ENCODE measurements at regions not wholly inside any gene's neighbourhood (a gene's known extent, or its start where the extent isn't known, plus 50 kb on each side); places are given as distances from the start of the nearest gene placed in this dataset.

GRCh38 chr5:172543484-172544298 lies 89.4 kb upstream of the SH3PXD2B start:
- Histone ChIP-seq H2AFZ (no peak overlapping the region), H3K27me3 (no peaks in the 10 kb centered on the region), H3K36me3 (replicated peaks; ENCODE audit: insufficient read depth, low read depth) (no peaks in the 10 kb centered on the region), H3K79me2 (no peaks in the 10 kb centered on the region), H3K4me3 (no peak overlapping the region), H3K4me2 (no peak overlapping the region), H3K27ac (no peak overlapping the region), H4K20me1 (ENCODE audit: insufficient read depth, poor library complexity, severe bottlenecking) (no peaks in the 10 kb centered on the region), H3K4me1 (ENCODE audit: insufficient read depth) (peaks cover 24% of the 10 kb centered on the region), H3K9me2 (replicated peaks; ENCODE audit: insufficient read depth) (no peaks in the 10 kb centered on the region), H3K9me3 (ENCODE audit: low read depth) (no peaks in the 10 kb centered on the region)
- TF ChIP-seq, protein P1, sequence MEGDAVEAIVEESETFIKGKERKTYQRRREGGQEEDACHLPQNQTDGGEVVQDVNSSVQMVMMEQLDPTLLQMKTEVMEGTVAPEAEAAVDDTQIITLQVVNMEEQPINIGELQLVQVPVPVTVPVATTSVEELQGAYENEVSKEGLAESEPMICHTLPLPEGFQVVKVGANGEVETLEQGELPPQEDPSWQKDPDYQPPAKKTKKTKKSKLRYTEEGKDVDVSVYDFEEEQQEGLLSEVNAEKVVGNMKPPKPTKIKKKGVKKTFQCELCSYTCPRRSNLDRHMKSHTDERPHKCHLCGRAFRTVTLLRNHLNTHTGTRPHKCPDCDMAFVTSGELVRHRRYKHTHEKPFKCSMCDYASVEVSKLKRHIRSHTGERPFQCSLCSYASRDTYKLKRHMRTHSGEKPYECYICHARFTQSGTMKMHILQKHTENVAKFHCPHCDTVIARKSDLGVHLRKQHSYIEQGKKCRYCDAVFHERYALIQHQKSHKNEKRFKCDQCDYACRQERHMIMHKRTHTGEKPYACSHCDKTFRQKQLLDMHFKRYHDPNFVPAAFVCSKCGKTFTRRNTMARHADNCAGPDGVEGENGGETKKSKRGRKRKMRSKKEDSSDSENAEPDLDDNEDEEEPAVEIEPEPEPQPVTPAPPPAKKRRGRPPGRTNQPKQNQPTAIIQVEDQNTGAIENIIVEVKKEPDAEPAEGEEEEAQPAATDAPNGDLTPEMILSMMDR (IDR thresholded peaks at IDR 0.05; ENCODE audit: poor library complexity), result no peak
- TF ChIP-seq EZH2phosphoT487 (IDR thresholded peaks at IDR 0.05; ENCODE audit: low read depth, severe bottlenecking, unreplicated experiment) (no peak), EZH2 (IDR thresholded peaks at IDR 0.05; ENCODE audit: borderline replicate concordance) (no peak)
- 74% methylated on average over 11 of the region's 11 CpGs for WGBS (ENCODE audit: low lambda C conversion rate, missing lambda C conversion rate)
- DNase-seq (ENCODE audit: low spot score), result no peak

- no peak overlapping the region for H2AFZ ChIP-seq
- TF ChIP-seq EZH2 (IDR thresholded peaks at IDR 0.05; ENCODE audit: borderline replicate concordance) (no peak), EZH2phosphoT487 (IDR thresholded peaks at IDR 0.05; ENCODE audit: low read depth, severe bottlenecking, unreplicated experiment) (no peak)
- TF ChIP-seq, protein P1 (IDR thresholded peaks at IDR 0.05; ENCODE audit: poor library complexity), result no peak
- WGBS (ENCODE audit: low lambda C conversion rate, missing lambda C conversion rate), result 86% methylated on average over 13 of the region's 13 CpGs
- H3K36me3 ChIP-seq (replicated peaks; ENCODE audit: insufficient read depth, low read depth), result no peaks in the 10 kb centered on the region
- H3K4me2 ChIP-seq, result no peak overlapping the region
- no peak for DNase-seq (ENCODE audit: low spot score)
- no peaks in the 10 kb centered on the region for H3K27me3 ChIP-seq
- H3K4me3 ChIP-seq, result no peak overlapping the region
- no peak overlapping the region for H3K27ac ChIP-seq
- no peaks in the 10 kb centered on the region for H4K20me1 ChIP-seq (ENCODE audit: insufficient read depth, poor library complexity, severe bottlenecking)
- peaks cover 16% of the 10 kb centered on the region for H3K4me1 ChIP-seq (ENCODE audit: insufficient read depth)
- H3K9me2 ChIP-seq (replicated peaks; ENCODE audit: insufficient read depth), result no peaks in the 10 kb centered on the region
- H3K79me2 ChIP-seq, result no peaks in the 10 kb centered on the region
- no peaks in the 10 kb centered on the region for H3K9me3 ChIP-seq (ENCODE audit: low read depth)
Measured at GRCh38 chr5:172542651-172543131, 88.4 kb upstream of the SH3PXD2B start.

GRCh38 chr5:172541773-172542136 lies 87.4 kb upstream of the SH3PXD2B start:
- H2AFZ ChIP-seq, result no peak overlapping the region
- WGBS (ENCODE audit: low lambda C conversion rate, missing lambda C conversion rate), result 89% methylated on average over 3 of the region's 3 CpGs
- H3K9me2 ChIP-seq (replicated peaks; ENCODE audit: insufficient read depth), result no peaks in the 10 kb centered on the region
- H3K36me3 ChIP-seq (replicated peaks; ENCODE audit: insufficient read depth, low read depth), result no peaks in the 10 kb centered on the region
- H3K27ac ChIP-seq, result no peak overlapping the region
- no peak for DNase-seq (ENCODE audit: low spot score)
- H3K79me2 ChIP-seq, result no peaks in the 10 kb centered on the region
- no peaks in the 10 kb centered on the region for H3K27me3 ChIP-seq
- TF ChIP-seq EZH2 (IDR thresholded peaks at IDR 0.05; ENCODE audit: borderline replicate concordance), result no peak
- TF ChIP-seq, protein P1 (IDR thresholded peaks at IDR 0.05; ENCODE audit: poor library complexity), result no peak
- TF ChIP-seq EZH2phosphoT487 (IDR thresholded peaks at IDR 0.05; ENCODE audit: low read depth, severe bottlenecking, unreplicated experiment), result no peak
- no peaks in the 10 kb centered on the region for H4K20me1 ChIP-seq (ENCODE audit: insufficient read depth, poor library complexity, severe bottlenecking)
- no peak overlapping the region for H3K4me3 ChIP-seq
- H3K4me1 ChIP-seq (ENCODE audit: insufficient read depth), result peaks cover 16% of the 10 kb centered on the region
- H3K9me3 ChIP-seq (ENCODE audit: low read depth), result no peaks in the 10 kb centered on the region
- H3K4me2 ChIP-seq, result peak overlapping the region; percentile 47
